Activated T-cell treated with anti-CD3 and anti-CD28 coated beads, Interleukin-2, amount 50 U/mL, for 48 hours (primary cell): ENCODE measurements at regions not wholly inside any gene's neighbourhood (a gene's known extent, or its start where the extent isn't known, plus 50 kb on each side); places are given as distances from the start of the nearest gene placed in this dataset.

Experiments used
- DNase-seq, 2 experiments: peaks; one replicate each; pipeline ENCODE4 v3.0.0-alpha.2; 2020

GRCh38 chr12:92213166-92213565 lies 67.5 kb upstream of the BTG1 start:
- no peak for DNase-seq

GRCh38 chr12:92210071-92210470 lies 64.4 kb upstream of the BTG1 start:
- no peak for DNase-seq

- DNase-seq, result peak in 1 of 2 experiments; percentile 35
These were observed 63.0 kb upstream of the BTG1 start for GRCh38 chr12:92208613-92209121.

- no peak for DNase-seq
These were observed 61.0 kb upstream of the BTG1 start for GRCh38 chr12:92206596-92206995.

- no peak for DNase-seq
These were observed 60.4 kb upstream of the BTG1 start for GRCh38 chr12:92206011-92206410.

GRCh38 chr12:92199819-92200576 lies 54.4 kb upstream of the BTG1 start:
- no peak for DNase-seq

- DNase-seq, result no peak
These were observed 52.2 kb upstream of the BTG1 start for GRCh38 chr12:92197815-92198214.

- no peak for DNase-seq
These were observed 50.7 kb upstream of the BTG1 start for GRCh38 chr12:92196368-92196767.
